ENCODE measurements at regions not wholly inside any gene's neighbourhood (a gene's known extent, or its start where the extent isn't known, plus 50 kb on each side); places are given as distances from the start of the nearest gene placed in this dataset.

- DNase-seq (ENCODE audit: low spot score, unreplicated experiment): no peak
- H3K4me1 Mint-ChIP-seq (ENCODE audit: low read depth): peaks cover 14% of the 10 kb centered on the region
- no peak for TF ChIP-seq CTCF (IDR thresholded peaks at IDR 0.05; ENCODE audit: unreplicated experiment)
- H3K27ac Mint-ChIP-seq: no peak overlapping the region
- no peaks in the 10 kb centered on the region for H3K36me3 Mint-ChIP-seq (ENCODE audit: insufficient read depth)
- H3K4me3 Mint-ChIP-seq (ENCODE audit: low read depth): no peak overlapping the region
- no peaks in the 10 kb centered on the region for H3K9me3 Mint-ChIP-seq (ENCODE audit: low read depth)
- H3K27me3 Mint-ChIP-seq: no peaks in the 10 kb centered on the region
Observed at GRCh38 chr3:144426967-144427366, 455.3 kb downstream of the DIPK2A start.

- DNase-seq (ENCODE audit: low spot score, unreplicated experiment): no peak
- Mint-ChIP-seq H3K4me3 (ENCODE audit: low read depth) (no peak overlapping the region), H3K36me3 (ENCODE audit: insufficient read depth) (no peaks in the 10 kb centered on the region), H3K27me3 (no peaks in the 10 kb centered on the region), H3K4me1 (ENCODE audit: low read depth) (peaks cover 10% of the 10 kb centered on the region), H3K27ac (no peak overlapping the region), H3K9me3 (ENCODE audit: low read depth) (peaks cover 3% of the 10 kb centered on the region)
- no peak for TF ChIP-seq CTCF (IDR thresholded peaks at IDR 0.05; ENCODE audit: unreplicated experiment)
Observed at GRCh38 chr3:144429719-144430121, 458.1 kb downstream of the DIPK2A start.

GRCh38 chr3:144431134-144431533 lies 459.5 kb downstream of the DIPK2A start:
- DNase-seq (ENCODE audit: low spot score, unreplicated experiment): no peak
- Mint-ChIP-seq H3K9me3 (ENCODE audit: low read depth) (peaks cover 3% of the 10 kb centered on the region), H3K4me3 (ENCODE audit: low read depth) (no peak overlapping the region), H3K4me1 (ENCODE audit: low read depth) (peaks cover 1% of the 10 kb centered on the region), H3K27ac (no peak overlapping the region), H3K27me3 (no peaks in the 10 kb centered on the region), H3K36me3 (ENCODE audit: insufficient read depth) (no peaks in the 10 kb centered on the region)
- no peak for TF ChIP-seq CTCF (IDR thresholded peaks at IDR 0.05; ENCODE audit: unreplicated experiment)

- TF ChIP-seq CTCF (IDR thresholded peaks at IDR 0.05; ENCODE audit: unreplicated experiment): no peak
- Mint-ChIP-seq H3K27me3 (no peaks in the 10 kb centered on the region), H3K4me3 (ENCODE audit: low read depth) (no peak overlapping the region), H3K9me3 (ENCODE audit: low read depth) (peaks cover 3% of the 10 kb centered on the region), H3K36me3 (ENCODE audit: insufficient read depth) (no peaks in the 10 kb centered on the region), H3K4me1 (ENCODE audit: low read depth) (peaks cover under 1% of the 10 kb centered on the region), H3K27ac (no peak overlapping the region)
- no peak for DNase-seq (ENCODE audit: low spot score, unreplicated experiment)
Observed at GRCh38 chr3:144433006-144433405, 461.4 kb downstream of the DIPK2A start.

GRCh38 chr3:144437989-144438388 lies 466.4 kb downstream of the DIPK2A start:
- Mint-ChIP-seq H3K9me3 (ENCODE audit: low read depth) (peaks cover 3% of the 10 kb centered on the region), H3K4me3 (ENCODE audit: low read depth) (no peak overlapping the region), H3K27me3 (no peaks in the 10 kb centered on the region), H3K27ac (no peak overlapping the region), H3K36me3 (ENCODE audit: insufficient read depth) (no peaks in the 10 kb centered on the region), H3K4me1 (ENCODE audit: low read depth) (no peaks in the 10 kb centered on the region)
- no peak for TF ChIP-seq CTCF (IDR thresholded peaks at IDR 0.05; ENCODE audit: unreplicated experiment)
- DNase-seq (ENCODE audit: low spot score, unreplicated experiment): no peak

All from progenitor cell of endocrine pancreas (in vitro differentiated cells).